AG04450 (cell line): ENCODE measurements at regions not wholly inside any gene's neighbourhood (a gene's known extent, or its start where the extent isn't known, plus 50 kb on each side); places are given as distances from the start of the nearest gene placed in this dataset.
"Not testable (repeated sequence)": the region's sequence is repeated elsewhere in the genome, so short reads cannot be mapped to it uniquely, and the experiment has no call there.

Experiments used
- CTCF ChIA-PET: fragments of 300-600, 350-600 bp; formaldehyde crosslinking; extraction: SDS; loops from one replicate; lab custom pipeline; 2022; ENCODE audit warnings: antibody characterized with exemption, inconsistent platforms; lab: Charles Lee
- POLR2A ChIA-PET: fragments of 350-600 bp; formaldehyde crosslinking; extraction: SDS; loops from one replicate; lab custom pipeline; 2021; ENCODE audit warnings: antibody characterized with exemption, inconsistent platforms; lab: Yijun Ruan, JAX
- DNase-seq: peaks from one replicate; pipeline ENCODE4 v3.0.0-alpha.2; 2011; ENCODE audit warnings: low read depth, low spot score
- H3K27ac ChIP-seq: one replicate; pipeline ENCODE4 v1.5.1; 2012; ENCODE audit warnings: low read depth, low read length, control low read depth
- H3K27me3 ChIP-seq: one replicate; pipeline ENCODE4 v1.6.0; 2012; ENCODE audit warnings: low read length; ENCODE audit not compliant: control insufficient read depth, insufficient read depth
- H3K4me3 ChIP-seq: 2 replicates; pipeline ENCODE4 v1.5.1; 2011; ENCODE audit warnings: mild to moderate bottlenecking, low read depth, low read length, control low read depth
- H3K9me3 ChIP-seq: 2 replicates; pipeline ENCODE4 v1.5.1; 2012; ENCODE audit warnings: low read length; ENCODE audit not compliant: control insufficient read depth, insufficient read depth
- CTCF ChIP-seq: IDR thresholded peaks from 2 replicates; pipeline ENCODE4 v1.5.1; 2011; ENCODE audit warnings: low read depth, low read length, control low read depth, inconsistent platforms

DNA sequence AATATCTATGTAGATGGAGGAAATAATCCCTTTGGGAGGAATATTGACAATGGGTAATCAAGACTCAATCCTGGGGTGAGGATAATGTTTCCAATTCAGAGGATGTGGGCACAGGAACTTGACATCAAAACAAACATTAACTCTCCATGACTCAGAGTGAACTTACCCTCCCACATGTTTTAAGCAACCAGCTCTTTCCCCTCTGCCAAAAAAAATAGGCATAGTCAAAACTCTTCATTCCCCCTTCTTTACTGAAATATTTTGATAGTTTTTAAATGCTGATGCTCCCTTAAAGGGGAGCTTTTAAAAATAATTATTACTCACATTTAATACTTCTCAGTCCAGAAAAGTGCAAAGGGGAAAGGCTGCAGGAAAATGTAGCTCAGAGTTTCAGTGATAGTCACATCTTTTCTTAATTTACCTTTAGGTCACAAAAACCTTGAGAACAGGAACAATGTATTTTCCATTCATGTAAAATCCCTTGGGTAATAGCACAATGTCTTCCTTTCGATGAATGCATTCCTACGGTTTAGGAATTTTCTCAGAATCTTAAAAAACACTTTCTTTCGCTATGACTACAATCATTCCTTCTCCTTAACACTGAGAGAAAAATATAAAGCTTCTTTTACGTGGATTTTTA is 298.4 kb upstream of the GRAMD2B start:
- TF ChIP-seq CTCF: no peak
- POLR2A ChIA-PET: interaction anchor here (0.7 kb wide), 1 partner anchor 1389 kb away, joined by 3 read pairs; no protein-coding TSS in a partner anchor
- Histone ChIP-seq H3K27ac (no peak overlapping the region), H3K9me3 (no peaks in the 10 kb centered on the region), H3K27me3 (no peaks in the 10 kb centered on the region), H3K4me3 (no peak overlapping the region)
- no peak for DNase-seq
- CTCF ChIA-PET: no interaction called here

DNA sequence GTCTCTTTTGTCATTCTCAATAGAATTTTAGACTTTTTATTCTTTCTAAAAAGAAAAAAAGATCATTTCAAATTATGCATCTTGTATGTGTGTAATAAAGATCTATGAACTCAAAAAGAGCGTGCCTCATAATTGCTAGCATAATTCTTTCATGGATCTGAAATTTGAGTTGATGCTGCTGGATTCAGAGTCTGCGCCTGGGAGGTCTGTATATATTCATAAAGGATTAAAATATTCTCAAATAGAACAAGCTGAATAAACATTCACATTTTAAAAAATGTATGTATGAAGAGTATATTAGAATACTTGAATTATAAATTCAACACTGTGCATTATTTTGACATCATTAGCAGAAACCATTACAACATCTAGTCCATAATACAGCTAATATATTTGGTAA is 297.8 kb upstream of the GRAMD2B start:
- no peak for TF ChIP-seq CTCF
- no peak overlapping the region for H3K4me3 ChIP-seq
- DNase-seq: no peak
- CTCF ChIA-PET: no interaction called here
- no peaks in the 10 kb centered on the region for H3K27me3 ChIP-seq
- H3K27ac ChIP-seq: no peak overlapping the region
- no peaks in the 10 kb centered on the region for H3K9me3 ChIP-seq
- POLR2A ChIA-PET: no interaction called here

GRCh38 chr5:126126574-126126973 is 296.6 kb upstream of the GRAMD2B start:
- Histone ChIP-seq H3K27me3 (no peaks in the 10 kb centered on the region), H3K9me3 (no peaks in the 10 kb centered on the region), H3K27ac (no peak overlapping the region), H3K4me3 (no peak overlapping the region)
- no peak for TF ChIP-seq CTCF
- ChIA-PET POLR2A (no interaction called here), CTCF (no interaction called here)
- no peak for DNase-seq

GRCh38 chr5:126127371-126127770 is 295.8 kb upstream of the GRAMD2B start:
- H3K27ac ChIP-seq, DNase-seq, H3K9me3 ChIP-seq, POLR2A ChIA-PET, H3K27me3 ChIP-seq, H3K4me3 ChIP-seq, CTCF ChIA-PET: not testable (repeated sequence)

DNA sequence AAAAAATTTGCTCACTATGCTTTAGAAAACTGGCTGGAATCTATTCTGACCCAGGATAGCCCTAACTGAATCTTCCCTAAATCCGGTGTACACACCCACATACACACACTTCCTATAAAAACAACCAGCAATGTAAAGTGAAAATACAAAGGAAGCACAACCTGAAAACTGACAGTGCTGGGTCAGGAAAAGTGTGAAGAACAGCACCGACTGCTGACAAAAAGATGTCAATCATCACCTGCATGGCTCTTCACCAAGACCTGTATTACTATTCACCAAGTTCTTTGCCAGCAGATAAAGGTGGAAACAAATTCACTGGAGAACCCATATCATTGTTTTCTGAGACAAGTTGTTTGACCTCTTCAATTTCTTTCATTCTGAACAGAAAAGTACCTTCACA is 293.8 kb upstream of the GRAMD2B start:
- no peak overlapping the region for H3K4me3 ChIP-seq
- TF ChIP-seq CTCF: no peak
- no peaks in the 10 kb centered on the region for H3K27me3 ChIP-seq
- H3K27ac ChIP-seq: no peak overlapping the region
- ChIA-PET CTCF (no interaction called here), POLR2A (no interaction called here)
- no peak for DNase-seq
- H3K9me3 ChIP-seq: no peaks in the 10 kb centered on the region
